ENCODE measurements at regions not wholly inside any gene's neighbourhood (a gene's known extent, or its start where the extent isn't known, plus 50 kb on each side); places are given as distances from the start of the nearest gene placed in this dataset.

DNA sequence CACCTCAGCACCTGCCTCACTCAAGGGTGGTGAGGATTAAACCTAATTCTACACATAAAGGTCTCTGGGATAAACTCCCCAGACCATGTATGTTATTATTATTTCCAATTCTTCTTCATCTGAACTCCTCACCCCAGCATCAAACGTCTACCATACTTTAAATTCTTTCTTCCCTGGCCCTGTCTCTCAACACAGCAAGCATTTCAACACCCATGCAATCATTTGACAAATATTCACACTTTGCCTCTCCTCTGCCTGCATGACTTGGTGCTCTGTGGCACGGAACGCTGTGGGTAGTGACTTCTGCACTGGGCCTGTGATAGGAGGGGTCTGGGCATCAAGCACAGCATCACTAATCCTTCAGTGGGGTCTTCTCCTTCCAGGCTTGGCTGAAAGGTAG lies 490.8 kb downstream of the TNS3 start:
- in situ Hi-C loops (cut with MboI; ENCODE audit: low pct_unique_long_range_greater_than_20kb in 2 of 9, low sequenced_read_pairs in 9 of 9, unreplicated experiment in 9 of 9) = loop anchor here in 8 of 9 experiments (25.0 kb wide), 3 partner anchors 304 to 1179 kb away; partner anchors contain the start of gene IGFBP3 (in 7 of the 8)
- 0 to 93% (median 73%) methylated on average over 1 to 3 of the region's 3 CpGs; no CpG with 5 or more reads in 4 of the 10 experiments for WGBS, 10 experiments

GRCh38 chr7:47089461-47089860 lies 492.4 kb downstream of the TNS3 start:
- no peaks in the 10 kb centered on the region for H3K4me1 ChIP-seq (replicated peaks in 1 of 2)
- no peak overlapping the region for H3K27ac ChIP-seq
- in situ Hi-C loops (cut with MboI; ENCODE audit: low pct_unique_long_range_greater_than_20kb in 2 of 9, low sequenced_read_pairs in 9 of 9, unreplicated experiment in 9 of 9) = loop anchor here (10.0 to 25.0 kb wide), 4 partner anchors 302 to 1177 kb away; partner anchors contain the start of gene IGFBP3 (in 8 of the 9)
- ATAC-seq (replicated peaks in 6 of 8) = no peak
- 0 to 75% (median 61%) methylated on average over 1 to 4 of the region's 6 CpGs; no CpG with 5 or more reads in 1 of the 10 experiments for WGBS, 10 experiments
- H3K4me3 ChIP-seq = no peak overlapping the region

More for the DNA sequence above, 490.8 kb downstream of the TNS3 start:
- ATAC-seq (replicated peaks in 6 of 8) = no peak
- no peak overlapping the region for H3K4me3 ChIP-seq
- H3K4me1 ChIP-seq (replicated peaks in 1 of 2) = no peaks in the 10 kb centered on the region
- H3K27ac ChIP-seq = no peak overlapping the region

GRCh38 chr7:47089068-47089417 lies 492.9 kb downstream of the TNS3 start:
- WGBS, 10 experiments = 0 to 50% (median 17%) methylated on average over 1 of the region's 1 CpG; no CpG with 5 or more reads in 2 of the 10 experiments
- no peak overlapping the region for H3K4me3 ChIP-seq
- H3K27ac ChIP-seq = no peak overlapping the region
- H3K4me1 ChIP-seq (replicated peaks in 1 of 2) = no peaks in the 10 kb centered on the region
- in situ Hi-C loops (cut with MboI; ENCODE audit: low pct_unique_long_range_greater_than_20kb in 2 of 9, low sequenced_read_pairs in 9 of 9, unreplicated experiment in 9 of 9) = loop anchor here (10.0 to 25.0 kb wide), 4 partner anchors 302 to 1177 kb away; partner anchors contain the start of gene IGFBP3 (in 8 of the 9)
- no peak for ATAC-seq (replicated peaks in 6 of 8)

DNA sequence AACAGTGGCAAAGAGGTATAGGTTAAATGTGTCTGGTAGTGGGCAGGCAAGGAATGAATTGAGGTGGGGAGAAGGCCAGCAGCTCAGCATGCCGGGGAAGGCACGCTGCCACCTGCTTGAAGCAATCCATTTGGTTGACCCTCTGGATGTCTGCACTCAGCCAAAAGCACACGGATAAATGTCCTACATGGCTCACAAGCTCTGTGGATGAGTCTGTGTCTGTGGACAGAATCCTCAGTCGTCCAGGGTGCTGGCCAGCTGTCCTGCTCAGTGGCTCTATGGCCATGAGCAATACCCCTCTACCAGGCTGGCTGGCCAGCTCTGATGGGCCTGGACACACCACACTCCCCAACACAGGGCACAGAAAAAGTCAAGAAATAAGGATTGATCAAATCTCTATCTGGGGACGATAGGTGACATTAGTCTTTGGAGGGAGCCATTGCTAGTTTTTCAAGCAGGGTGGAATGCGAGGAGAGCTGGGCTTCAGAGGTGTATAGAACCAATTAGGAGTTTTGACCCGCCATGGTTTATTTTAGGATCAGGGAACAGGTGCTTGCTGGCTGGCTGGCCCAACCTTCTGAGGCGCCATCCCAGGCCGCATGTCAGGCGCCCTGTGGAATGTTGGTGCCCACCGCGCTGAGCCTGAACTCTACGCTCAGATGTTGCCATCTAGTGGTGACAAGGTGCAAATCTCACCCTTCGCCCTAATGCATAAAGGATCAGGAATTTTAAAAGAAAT lies 493.4 kb downstream of the TNS3 start:
- no peak overlapping the region for H3K27ac ChIP-seq
- in situ Hi-C loops (cut with MboI; ENCODE audit: low pct_unique_long_range_greater_than_20kb in 2 of 9, low sequenced_read_pairs in 9 of 9, unreplicated experiment in 9 of 9) = loop anchor here (10.0 to 25.0 kb wide), 4 partner anchors 301 to 1176 kb away; partner anchors contain the start of gene IGFBP3 (in 8 of the 9)
- WGBS, 10 experiments = 0 to 40% (median 12%) methylated on average over 1 to 8 of the region's 14 CpGs; no CpG with 5 or more reads in 2 of the 10 experiments
- ATAC-seq (replicated peaks in 6 of 8) = peak; percentile 72 to 96 (median 78)
- H3K4me1 ChIP-seq (replicated peaks in 1 of 2) = no peaks in the 10 kb centered on the region
- no peak overlapping the region for H3K4me3 ChIP-seq

DNA sequence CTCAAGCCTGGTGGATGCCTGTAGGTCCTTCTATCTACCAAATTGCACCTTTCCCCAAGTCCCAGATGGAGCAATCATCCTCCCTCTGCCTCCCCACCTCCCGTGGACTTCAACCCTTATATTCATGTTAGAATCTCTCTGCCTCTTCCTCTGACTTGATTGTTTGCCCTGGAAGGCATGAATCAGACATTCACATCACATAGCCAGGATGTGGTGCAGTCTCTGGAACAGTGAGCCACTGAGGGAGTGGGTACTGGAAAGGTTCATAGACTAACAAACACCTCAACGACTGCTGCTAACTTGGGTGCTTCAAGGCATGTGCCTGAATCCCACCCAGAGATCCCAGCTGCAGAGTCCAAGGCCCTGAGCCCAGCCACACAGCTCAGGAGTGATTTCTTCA lies 494.0 kb downstream of the TNS3 start:
- 43 to 80% (median 46%) methylated on average over 1 of the region's 2 CpGs; no CpG with 5 or more reads in 6 of the 10 experiments for WGBS, 10 experiments
- no peak for ATAC-seq (replicated peaks in 6 of 8)
- Histone ChIP-seq H3K4me3 (no peak overlapping the region), H3K4me1 (replicated peaks in 1 of 2) (no peaks in the 10 kb centered on the region), H3K27ac (no peak overlapping the region)
- in situ Hi-C loops (cut with MboI; ENCODE audit: low pct_unique_long_range_greater_than_20kb in 2 of 9, low sequenced_read_pairs in 9 of 9, unreplicated experiment in 9 of 9) = loop anchor here (10.0 to 25.0 kb wide), 4 partner anchors 301 to 1176 kb away; partner anchors contain the start of gene IGFBP3 (in 8 of the 9)

DNA sequence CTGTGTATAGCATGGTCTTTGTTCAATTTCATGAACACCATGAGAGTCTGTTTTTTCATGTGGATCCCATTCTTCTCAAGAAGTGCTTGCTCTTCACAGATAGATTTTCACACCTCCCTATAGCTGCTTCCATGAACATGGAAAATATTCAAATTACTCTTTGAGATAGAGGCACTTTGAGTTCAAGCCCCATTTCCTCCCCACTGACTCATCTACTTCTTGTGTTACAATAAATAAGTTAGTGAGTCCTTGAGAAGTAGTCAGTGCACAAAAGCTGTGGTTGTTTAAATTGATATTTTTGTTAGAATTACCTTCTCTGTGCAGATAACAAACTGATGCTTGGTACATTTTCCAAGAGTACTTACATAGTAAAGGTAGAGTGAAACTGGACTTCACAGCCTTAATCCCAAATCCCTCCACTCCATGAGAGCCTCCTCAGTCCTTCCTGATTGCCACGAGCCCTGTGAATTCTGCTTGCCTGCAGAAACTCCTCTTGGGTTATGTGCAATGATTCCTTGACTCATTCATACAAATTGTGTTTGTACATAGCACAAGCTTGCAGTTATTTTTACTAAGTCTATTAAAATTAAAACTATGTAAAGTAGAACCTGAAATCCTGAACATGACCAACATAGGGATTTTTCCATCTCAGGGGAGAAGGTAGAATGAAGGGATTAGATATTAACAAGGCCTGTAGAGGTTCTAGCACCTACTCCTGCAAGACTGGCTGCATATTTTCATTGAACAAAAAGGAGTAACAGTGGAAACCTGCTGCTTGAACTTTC lies 496.2 kb downstream of the TNS3 start:
- Histone ChIP-seq H3K4me1 (replicated peaks in 1 of 2) (no peaks in the 10 kb centered on the region), H3K4me3 (no peak overlapping the region), H3K27ac (no peak overlapping the region)
- no peak for ATAC-seq (replicated peaks in 6 of 8)
- WGBS, 10 experiments = 0 to 100% (median 89%) methylated on average over 1 of the region's 1 CpG; no CpG with 5 or more reads in 6 of the 10 experiments
- in situ Hi-C loops (cut with MboI; ENCODE audit: low pct_unique_long_range_greater_than_20kb in 2 of 9, low sequenced_read_pairs in 9 of 9, unreplicated experiment in 9 of 9) = loop anchor here (10.0 to 25.0 kb wide), 4 partner anchors 298 to 1173 kb away; partner anchors contain the start of gene IGFBP3 (in 8 of the 9)

DNA sequence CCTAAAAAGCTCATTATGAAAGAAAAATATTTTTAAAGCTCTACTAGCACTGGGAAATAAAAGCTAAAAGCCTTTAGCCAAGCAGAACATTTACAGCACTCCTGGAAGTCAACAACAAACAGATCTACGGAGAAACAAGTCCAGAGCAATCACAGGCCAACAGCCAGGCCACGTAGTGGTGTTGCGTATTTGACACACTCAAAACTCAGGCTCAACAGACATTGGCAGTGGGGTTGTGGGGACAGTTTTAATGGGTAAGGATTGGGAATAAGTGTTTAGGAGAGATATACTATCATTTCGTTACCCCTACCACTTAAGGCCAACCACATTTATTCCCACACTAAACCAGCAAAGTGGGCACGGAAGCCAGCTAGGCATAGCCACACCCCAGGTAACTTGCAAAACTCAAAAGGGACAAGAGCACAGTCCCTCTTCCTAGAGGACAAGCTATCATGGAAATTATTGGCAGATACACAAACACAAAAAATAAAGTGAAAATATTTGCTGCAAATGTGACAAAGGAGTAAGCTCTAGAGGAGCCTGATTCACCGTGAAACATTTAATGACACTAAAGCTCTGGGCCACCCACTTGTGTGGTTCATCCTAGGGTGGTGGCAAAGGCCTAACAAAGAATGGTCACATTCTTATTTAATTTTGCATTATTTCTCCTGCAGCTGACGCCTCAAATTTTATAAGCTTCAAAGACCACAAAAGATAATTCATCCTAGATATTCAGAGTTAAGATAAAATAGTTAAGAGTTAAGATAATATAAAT lies 498.2 kb downstream of the TNS3 start:
- WGBS, 10 experiments = 60 to 97% (median 91%) methylated on average over 2 to 7 of the region's 7 CpGs
- in situ Hi-C loops (cut with MboI; ENCODE audit: low pct_unique_long_range_greater_than_20kb in 2 of 9, low sequenced_read_pairs in 9 of 9, unreplicated experiment in 9 of 9) = loop anchor here (10.0 to 25.0 kb wide), 4 partner anchors 296 to 1171 kb away; partner anchors contain the start of gene IGFBP3 (in 8 of the 9)

DNA sequence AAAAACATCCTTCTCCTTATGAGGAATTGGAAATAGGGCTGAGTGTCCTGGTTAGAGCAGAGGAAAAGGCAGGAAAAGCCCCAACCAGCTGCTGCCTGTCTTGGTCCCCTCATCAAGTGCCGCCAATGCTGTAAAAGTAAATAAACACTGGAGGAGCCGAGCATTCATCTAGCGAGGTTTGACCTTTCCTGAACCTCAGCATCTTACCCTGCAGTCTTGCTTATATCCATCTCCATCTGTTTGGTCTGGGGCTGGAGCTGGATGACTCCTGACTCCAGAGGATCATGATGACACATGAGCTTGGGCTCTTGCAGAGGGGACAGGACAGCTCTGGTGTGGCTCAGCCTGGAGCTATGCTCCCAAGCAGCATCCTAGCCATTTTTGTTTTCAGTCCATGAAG lies 501.1 kb downstream of the TNS3 start:
- no peak overlapping the region for H3K4me3 ChIP-seq
- in situ Hi-C loops (cut with MboI; ENCODE audit: low pct_unique_long_range_greater_than_20kb in 2 of 9, low sequenced_read_pairs in 9 of 9, unreplicated experiment in 9 of 9) = loop anchor here (10.0 to 25.0 kb wide), 4 partner anchors 294 to 1169 kb away; partner anchors contain the start of gene IGFBP3 (in 8 of the 9)
- 20 to 88% (median 73%) methylated on average over 1 to 3 of the region's 3 CpGs; no CpG with 5 or more reads in 4 of the 10 experiments for WGBS, 10 experiments

More for the DNA sequence above, 498.2 kb downstream of the TNS3 start:
- Histone ChIP-seq H3K27ac (no peak overlapping the region), H3K4me3 (no peak overlapping the region), H3K4me1 (replicated peaks in 1 of 2) (no peaks in the 10 kb centered on the region)
- no peak for ATAC-seq (replicated peaks in 6 of 8)

DNA sequence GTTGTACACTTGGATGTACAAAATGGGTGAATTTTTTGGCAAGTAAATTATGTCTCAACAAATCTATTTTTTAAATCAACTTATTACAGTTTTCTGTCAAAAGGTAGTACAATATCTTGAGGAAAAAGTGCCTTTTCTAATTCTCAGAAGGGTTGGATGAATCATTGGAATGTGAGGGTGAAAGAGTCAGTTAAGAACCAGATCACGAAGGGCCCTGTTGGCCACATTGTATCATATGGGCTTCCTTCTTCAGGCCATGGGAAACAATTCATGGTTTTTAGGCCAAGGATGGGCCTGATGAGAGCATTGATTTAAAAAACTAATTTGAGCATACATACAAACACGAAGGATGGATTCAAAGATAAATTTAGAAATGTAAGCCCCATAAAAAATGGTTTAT lies 503.7 kb downstream of the TNS3 start:
- in situ Hi-C loops (cut with MboI; ENCODE audit: low pct_unique_long_range_greater_than_20kb in 2 of 9, low sequenced_read_pairs in 9 of 9, unreplicated experiment in 9 of 9) = loop anchor here in 8 of 9 experiments (25.0 kb wide), 3 partner anchors 291 to 1166 kb away; partner anchors contain the start of gene IGFBP3 (in 7 of the 8)
- 33 to 100% (median 71%) methylated on average over 1 to 2 of the region's 2 CpGs; no CpG with 5 or more reads in 2 of the 10 experiments for WGBS, 10 experiments
- Histone ChIP-seq H3K4me1 (replicated peaks in 1 of 2) (no peaks in the 10 kb centered on the region), H3K27ac (no peak overlapping the region), H3K4me3 (no peak overlapping the region)
- no peak for ATAC-seq (replicated peaks in 6 of 8)

More for the DNA sequence above, 501.1 kb downstream of the TNS3 start:
- H3K4me1 ChIP-seq (replicated peaks in 1 of 2) = no peaks in the 10 kb centered on the region
- peak in 5 of 8 experiments; percentile 56 to 99 (median 77) for ATAC-seq (replicated peaks in 6 of 8)
- no peak overlapping the region for H3K27ac ChIP-seq

- in situ Hi-C loops (cut with MboI; ENCODE audit: low pct_unique_long_range_greater_than_20kb in 2 of 9, low sequenced_read_pairs in 9 of 9, unreplicated experiment in 9 of 9) = loop anchor here in 8 of 9 experiments (25.0 kb wide), 3 partner anchors 287 to 1162 kb away; partner anchors contain the start of gene IGFBP3 (in 7 of the 8)
- Histone ChIP-seq H3K4me3 (no peak overlapping the region), H3K27ac (no peak overlapping the region), H3K4me1 (replicated peaks in 1 of 2) (no peaks in the 10 kb centered on the region)
- WGBS, 10 experiments = 20 to 100% (median 62%) methylated on average over 1 to 2 of the region's 2 CpGs; no CpG with 5 or more reads in 4 of the 10 experiments
- no peak for ATAC-seq (replicated peaks in 6 of 8)
These were observed 507.2 kb downstream of the TNS3 start for GRCh38 chr7:47074702-47075153.

DNA sequence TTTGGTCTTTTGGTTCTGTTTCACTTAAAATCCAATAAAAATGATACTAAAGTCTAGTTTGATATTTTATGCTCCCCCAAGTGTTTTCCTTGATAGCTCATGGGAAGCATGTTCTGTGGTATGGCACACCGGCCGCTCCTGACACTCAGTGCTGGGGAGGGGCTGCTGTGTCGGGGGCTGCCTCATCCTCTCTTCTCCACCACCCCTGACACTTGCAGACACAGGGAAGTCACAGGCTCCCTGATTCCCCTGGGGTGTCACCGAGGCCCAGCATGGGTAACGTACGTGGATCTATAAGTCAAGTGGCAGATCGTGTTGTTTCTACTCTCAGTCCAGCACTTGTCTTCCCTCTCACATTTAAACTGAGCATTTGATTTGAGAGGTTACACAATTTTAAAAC lies 508.6 kb downstream of the TNS3 start:
- in situ Hi-C loops (cut with MboI; ENCODE audit: low pct_unique_long_range_greater_than_20kb in 2 of 9, low sequenced_read_pairs in 9 of 9, unreplicated experiment in 9 of 9) = no loop called here
- Histone ChIP-seq H3K27ac (no peak overlapping the region), H3K4me3 (no peak overlapping the region), H3K4me1 (replicated peaks in 1 of 2) (no peaks in the 10 kb centered on the region)
- ATAC-seq (replicated peaks in 6 of 8) = no peak
- 40 to 95% (median 83%) methylated on average over 1 to 7 of the region's 7 CpGs; no CpG with 5 or more reads in 4 of the 10 experiments for WGBS, 10 experiments

- no peak for ATAC-seq (replicated peaks in 6 of 8)
- in situ Hi-C loops (cut with MboI; ENCODE audit: low pct_unique_long_range_greater_than_20kb in 2 of 9, low sequenced_read_pairs in 9 of 9, unreplicated experiment in 9 of 9) = no loop called here
- Histone ChIP-seq H3K4me1 (replicated peaks in 1 of 2) (peaks cover 3 to 7% of the 10 kb centered on the region in 2 donors), H3K27ac (no peak overlapping the region), H3K4me3 (no peak overlapping the region)
- 0 to 100% (median 80%) methylated on average over 1 to 3 of the region's 3 CpGs; no CpG with 5 or more reads in 4 of the 10 experiments for WGBS, 10 experiments
These were observed 510.0 kb downstream of the TNS3 start for GRCh38 chr7:47071866-47072265.
